ENCODE measurements at regions not wholly inside any gene's neighbourhood (a gene's known extent, or its start where the extent isn't known, plus 50 kb on each side); places are given as distances from the start of the nearest gene placed in this dataset.

DNA sequence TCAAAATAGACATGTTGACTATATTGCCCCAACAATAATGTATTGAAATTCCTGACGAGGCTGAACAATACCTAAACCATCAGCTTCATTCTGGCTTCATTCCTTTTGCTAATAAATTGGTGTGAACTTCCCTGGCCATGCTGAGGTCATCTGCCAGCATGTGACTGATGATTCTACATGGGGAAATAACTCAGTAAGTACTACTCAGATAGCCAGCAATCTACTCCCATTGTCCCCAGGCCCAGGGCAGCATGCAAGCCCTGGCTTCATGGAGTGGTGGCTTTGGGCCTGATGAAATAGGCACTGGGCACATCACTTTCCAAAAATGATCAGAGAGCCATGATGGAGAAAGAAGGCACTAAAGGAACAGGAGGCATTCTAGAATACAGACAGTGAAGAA lies 468.5 kb upstream of the PIK3C3 start:
- TF ChIP-seq, protein P1, sequence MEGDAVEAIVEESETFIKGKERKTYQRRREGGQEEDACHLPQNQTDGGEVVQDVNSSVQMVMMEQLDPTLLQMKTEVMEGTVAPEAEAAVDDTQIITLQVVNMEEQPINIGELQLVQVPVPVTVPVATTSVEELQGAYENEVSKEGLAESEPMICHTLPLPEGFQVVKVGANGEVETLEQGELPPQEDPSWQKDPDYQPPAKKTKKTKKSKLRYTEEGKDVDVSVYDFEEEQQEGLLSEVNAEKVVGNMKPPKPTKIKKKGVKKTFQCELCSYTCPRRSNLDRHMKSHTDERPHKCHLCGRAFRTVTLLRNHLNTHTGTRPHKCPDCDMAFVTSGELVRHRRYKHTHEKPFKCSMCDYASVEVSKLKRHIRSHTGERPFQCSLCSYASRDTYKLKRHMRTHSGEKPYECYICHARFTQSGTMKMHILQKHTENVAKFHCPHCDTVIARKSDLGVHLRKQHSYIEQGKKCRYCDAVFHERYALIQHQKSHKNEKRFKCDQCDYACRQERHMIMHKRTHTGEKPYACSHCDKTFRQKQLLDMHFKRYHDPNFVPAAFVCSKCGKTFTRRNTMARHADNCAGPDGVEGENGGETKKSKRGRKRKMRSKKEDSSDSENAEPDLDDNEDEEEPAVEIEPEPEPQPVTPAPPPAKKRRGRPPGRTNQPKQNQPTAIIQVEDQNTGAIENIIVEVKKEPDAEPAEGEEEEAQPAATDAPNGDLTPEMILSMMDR (IDR thresholded peaks at IDR 0.05; ENCODE audit: low read depth, low read length, missing input control), result no peak
- TF ChIP-seq, protein P2, sequence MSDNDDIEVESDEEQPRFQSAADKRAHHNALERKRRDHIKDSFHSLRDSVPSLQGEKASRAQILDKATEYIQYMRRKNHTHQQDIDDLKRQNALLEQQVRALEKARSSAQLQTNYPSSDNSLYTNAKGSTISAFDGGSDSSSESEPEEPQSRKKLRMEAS (IDR thresholded peaks at IDR 0.05), result no peak
- no peak for TF ChIP-seq YY1 (IDR thresholded peaks at IDR 0.05)

Data from liver (tissue), 2 donors.